NCI-H82 (cell line): ENCODE measurements at regions not wholly inside any gene's neighbourhood (a gene's known extent, or its start where the extent isn't known, plus 50 kb on each side); places are given as distances from the start of the nearest gene placed in this dataset.
"Not testable (repeated sequence)": the region's sequence is repeated elsewhere in the genome, so short reads cannot be mapped to it uniquely, and the experiment has no call there.

Experiments
- DNase-seq: peaks from one replicate; lab custom pipeline; 2025; lab: John Stamatoyannopoulos, UW

- no peak for DNase-seq
Observed at GRCh38 chr5:121350181-121350930, 501.3 kb upstream of the FTMT start.

- no peak for DNase-seq
Observed at GRCh38 chr5:121366515-121366914, 485.2 kb upstream of the FTMT start.

- DNase-seq = no peak
Observed at GRCh38 chr5:121373371-121373770, 478.3 kb upstream of the FTMT start.

DNA sequence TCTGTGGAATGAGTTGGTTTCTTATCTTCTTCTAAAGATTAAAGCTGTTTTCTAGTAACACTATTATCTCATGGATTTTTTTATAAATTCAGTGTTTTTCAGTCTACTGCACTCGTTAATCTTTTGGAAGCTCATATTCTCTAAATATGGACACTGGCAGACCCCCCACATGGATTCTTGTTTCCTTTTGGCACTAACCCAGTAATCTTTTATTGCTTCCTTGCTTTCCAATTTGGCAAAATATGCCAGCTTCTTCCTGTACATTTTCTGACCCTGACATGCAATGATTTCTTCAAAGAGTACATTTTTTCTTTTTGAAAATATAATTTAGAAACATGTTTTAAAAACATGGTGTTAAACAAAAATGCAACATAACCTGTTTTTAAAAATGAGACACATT is 474.2 kb upstream of the FTMT start:
- no peak for DNase-seq

DNA sequence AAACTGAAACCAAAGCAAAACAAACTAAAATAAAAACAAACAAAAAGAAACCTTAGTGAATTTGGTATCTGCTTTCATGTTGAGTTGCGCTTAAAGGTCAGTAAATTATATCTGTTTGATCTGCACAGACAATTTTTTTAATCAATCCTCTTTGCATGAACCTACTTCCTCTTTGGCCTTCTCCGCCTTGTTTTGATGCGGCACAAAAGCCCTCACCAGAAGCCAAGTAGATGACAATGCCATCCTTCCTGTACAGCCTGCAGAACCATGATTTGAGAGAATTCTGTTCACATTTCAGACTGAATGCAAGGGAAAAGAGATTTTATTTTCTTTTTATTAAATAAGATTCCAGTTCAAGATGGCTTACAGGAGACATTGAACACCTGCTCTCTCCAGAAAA is 473.6 kb upstream of the FTMT start:
- DNase-seq = no peak

DNA sequence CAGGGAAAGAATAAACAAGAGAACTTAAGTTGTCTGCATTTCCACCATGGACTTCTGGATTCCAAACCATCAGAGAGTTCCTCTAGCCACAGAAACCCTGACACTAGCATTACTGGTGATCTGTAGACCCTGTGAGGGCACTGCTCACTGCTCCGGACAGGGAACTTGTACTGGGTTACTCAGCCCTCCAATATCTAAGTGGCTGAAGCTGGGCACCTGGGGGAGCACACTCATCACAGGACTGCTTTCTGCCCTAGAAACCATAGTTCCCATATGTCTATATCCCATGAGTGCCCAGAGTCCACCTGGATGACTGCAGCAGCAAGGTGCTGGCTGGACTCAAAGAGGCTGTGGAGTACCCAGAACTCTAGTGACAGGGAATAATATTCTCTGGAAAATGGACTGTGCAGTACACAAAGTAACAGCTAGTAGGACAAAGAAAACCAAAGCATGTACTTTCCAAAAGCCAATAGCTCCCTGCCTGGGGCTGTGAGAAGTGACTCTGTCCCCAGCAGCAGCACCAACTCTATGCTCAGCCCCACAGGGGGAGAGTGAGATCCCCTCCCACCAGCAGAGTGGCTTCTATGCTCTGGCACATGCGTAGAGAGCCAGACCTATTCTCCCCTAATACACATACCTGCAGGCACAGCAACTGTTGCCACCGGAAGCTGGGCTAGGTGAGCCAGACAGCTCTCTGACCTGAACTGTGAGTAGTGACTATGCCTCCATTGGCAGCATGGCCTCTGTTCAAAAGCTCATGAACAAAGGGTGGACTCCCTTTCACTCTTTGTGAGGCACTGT is 472.9 kb upstream of the FTMT start:
- no peak for DNase-seq

DNA sequence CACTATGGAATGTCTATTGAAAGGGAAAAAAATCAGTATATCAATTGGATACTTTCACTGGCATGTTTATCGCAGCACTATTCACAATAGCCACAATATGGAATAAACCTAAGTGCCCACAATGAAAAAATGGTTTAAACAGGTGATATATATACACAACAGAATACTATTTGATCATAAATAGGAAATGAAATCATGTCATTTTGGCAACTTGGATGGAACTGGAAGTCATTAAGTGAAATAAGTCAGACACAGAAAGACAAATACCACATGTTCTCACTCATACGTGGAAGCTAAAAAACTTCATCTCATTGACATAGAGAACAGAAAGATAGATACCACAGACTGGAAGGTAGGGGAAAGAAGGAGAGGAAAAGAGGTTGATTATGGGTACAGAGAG is 471.6 kb upstream of the FTMT start:
- DNase-seq = no peak

DNA sequence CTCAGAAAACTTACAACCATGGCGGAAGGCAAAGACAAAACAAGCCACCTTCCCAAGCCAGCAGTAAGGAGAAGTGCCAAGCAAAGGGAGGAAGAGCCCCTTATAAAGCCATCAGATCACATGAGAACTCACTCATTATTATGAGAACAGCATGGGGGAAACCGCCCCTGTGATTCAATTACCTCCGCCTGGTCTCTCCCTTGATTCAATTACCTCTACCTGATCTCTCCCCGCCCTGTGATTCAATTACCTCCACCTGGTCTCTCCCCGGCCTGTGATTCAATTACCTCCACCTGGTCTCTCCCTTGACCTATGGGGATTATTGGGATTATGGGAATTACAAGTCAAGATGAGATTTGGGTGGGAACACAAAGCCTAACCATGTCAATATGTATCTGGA is 467.3 kb upstream of the FTMT start:
- DNase-seq = peak; percentile 85

DNA sequence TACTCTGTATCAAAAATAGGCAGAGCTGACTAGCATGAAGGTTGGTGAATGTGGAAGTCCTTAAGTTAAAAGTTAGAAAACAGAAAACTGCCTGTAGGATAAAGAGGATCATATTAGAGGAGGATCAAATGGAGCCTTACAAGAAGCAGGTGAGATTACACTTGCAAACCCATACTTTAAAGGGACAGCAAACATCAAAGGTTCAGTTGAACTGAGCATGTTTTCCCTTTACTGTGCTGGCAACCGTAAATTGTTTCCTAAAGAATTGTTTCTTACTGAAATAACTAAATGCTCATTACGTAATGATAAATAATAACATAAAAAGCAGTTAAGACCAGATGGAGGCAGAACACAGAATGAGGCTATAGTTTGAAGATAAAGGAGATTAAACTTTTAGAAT is 465.3 kb upstream of the FTMT start:
- DNase-seq = no peak

GRCh38 chr5:121396716-121397115 is 455.0 kb upstream of the FTMT start:
- DNase-seq = no peak

DNA sequence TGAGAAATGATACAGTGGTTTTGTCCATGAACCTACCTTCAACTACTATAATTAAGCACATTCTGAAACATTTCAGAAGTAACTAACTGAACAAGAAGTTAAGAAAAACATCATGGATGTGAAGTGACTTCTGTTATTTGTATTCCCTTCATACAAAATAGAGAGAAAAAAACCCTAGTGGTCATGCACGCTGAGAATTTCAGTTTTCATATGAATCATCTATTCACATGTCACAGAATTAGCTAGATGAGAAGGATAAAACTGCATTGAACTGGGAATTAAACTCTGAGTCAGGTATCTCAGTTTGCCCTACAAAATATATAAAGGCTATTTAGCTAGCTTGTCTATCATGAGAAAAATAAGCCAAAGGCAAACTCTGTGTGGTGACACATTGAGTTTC is 451.8 kb upstream of the FTMT start:
- no peak for DNase-seq

DNA sequence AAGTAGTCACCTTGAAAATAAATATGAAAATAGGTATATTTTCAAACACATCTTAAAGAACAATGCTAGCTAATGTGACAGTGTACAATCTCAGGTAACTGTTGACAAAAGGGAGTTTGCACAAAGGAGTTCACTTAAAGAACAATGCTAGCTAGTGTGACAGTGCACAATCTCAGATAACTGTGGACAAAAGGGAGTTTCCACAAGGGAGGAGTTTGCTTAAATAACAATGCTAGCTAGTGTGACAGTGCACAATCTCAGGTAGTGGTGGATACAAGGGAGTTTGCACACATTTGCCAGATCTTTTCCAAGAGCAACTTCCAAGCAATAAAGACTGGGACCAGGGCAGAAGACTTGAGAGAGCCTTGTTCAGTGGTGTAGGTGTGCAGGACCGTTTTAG is 442.9 kb upstream of the FTMT start:
- no peak for DNase-seq

- no peak for DNase-seq
Observed at GRCh38 chr5:121415270-121415669, 436.4 kb upstream of the FTMT start.

- DNase-seq = no peak
Observed at GRCh38 chr5:121421646-121422045, 430.0 kb upstream of the FTMT start.

GRCh38 chr5:121424976-121425375 is 426.7 kb upstream of the FTMT start:
- no peak for DNase-seq

DNA sequence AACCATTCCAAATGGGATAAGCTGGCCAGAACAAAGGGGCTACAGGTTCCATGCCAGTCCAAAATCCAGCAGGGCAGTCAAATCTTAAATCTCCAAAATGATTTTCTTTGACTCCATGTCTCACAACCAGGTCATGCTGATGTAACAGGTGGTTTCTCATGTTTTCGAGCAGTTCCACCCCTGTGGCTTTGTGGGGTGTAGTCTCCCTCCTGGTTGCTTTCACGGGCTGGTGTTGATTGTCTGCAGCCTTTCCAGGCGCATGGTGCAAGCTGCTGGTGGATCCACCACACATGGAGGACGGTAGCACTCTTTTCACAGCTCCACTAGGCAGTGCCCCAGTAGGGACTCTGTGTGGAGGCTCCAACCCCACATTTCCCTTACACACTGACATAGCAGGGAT is 425.5 kb upstream of the FTMT start:
- DNase-seq = no peak

DNA sequence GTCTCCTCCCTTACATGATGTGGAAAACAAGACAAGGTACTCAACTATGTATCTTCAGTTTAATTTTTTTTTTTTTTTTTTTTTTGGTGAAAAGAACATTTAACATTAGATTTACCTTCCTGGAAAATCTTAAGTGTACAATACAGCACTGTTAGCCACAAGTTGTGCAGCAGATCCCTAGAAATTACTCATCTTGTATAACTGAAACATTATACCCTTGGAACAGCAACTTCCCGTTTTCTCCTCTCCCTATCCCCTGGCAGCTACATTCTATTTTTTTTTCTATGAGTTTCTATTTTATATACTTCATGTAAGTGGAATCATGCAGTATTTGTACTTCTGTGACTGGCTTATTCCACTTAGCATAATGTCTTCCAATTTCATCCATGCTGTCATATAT is 421.9 kb upstream of the FTMT start:
- no peak for DNase-seq

GRCh38 chr5:121430538-121430937 is 421.1 kb upstream of the FTMT start:
- DNase-seq = no peak

DNA sequence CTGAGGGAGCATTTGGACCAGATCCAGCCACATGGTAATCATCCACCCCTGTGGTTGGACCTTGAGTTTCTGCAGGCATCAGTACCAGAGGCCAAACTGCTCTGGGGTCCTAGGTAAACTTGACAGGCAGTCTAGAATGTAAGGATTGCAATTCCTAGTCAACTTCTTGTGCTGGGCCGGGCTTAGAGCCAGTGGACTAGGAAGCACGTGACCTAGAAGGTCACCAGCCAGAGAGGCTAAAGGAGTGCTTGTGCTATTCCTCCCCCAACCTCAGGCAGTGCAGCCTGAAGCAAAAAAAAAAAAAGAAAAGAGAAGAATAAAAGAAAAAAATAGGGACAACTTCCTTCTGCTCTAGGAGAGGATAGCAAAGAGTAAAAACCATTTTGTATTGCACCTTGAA is 406.2 kb upstream of the FTMT start:
- DNase-seq = no peak

- no peak for DNase-seq
Observed at GRCh38 chr5:121462441-121462840, 389.2 kb upstream of the FTMT start.

DNA sequence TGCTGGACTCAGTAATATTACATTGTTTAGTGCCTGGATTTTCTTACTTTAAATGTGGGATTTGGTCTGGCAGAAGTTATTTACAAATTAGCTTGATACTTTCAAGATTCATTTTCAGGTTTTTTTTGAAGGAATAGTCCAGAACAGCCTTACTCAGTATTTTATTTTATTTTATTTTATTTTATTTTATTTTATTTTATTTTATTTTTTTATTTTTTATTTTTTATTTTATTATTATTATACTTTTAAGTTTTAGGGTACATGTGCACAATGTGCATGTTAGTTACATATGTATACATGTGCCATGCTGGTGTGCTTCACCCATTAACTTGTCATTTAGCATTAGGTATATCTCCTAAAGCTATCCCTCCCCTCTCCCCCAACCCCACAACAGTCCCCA is 380.5 kb upstream of the FTMT start:
- not testable (repeated sequence) for DNase-seq

DNA sequence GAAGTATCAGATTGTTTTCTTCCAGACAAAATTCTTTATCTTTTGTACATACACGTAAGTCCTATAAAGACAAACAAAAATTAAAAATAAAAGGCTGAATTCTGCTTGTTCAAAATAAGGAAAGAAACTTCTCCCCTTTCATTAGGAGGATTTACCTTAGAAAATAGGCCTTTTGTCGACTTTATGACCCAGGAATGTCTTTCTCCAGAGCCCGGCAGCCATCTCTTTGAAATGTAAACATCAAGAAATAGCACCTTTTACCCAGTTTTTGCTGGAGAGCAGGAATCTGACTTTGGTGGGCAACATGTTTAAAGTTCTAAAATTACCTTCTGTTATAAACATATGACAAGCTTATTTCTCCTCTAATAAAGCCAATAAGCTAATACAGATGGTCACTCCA is 373.0 kb upstream of the FTMT start:
- DNase-seq = no peak

DNA sequence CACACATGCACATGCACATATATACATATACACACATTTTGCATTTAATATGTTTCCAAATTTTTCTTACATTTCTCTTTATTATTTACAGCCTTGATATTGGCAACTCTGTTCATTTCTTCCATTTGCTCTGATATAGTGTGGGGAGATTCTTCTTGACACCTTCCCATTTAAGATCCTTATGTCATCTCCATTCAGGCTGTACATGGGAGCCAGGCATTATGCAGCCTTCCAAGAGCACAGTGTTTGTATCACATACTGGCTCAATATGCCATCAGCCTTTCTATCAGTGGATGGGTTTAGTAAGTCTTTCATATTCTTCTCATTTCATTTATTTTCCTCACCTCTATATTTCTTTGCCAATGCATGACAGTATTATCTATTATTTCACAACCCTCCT is 372.3 kb upstream of the FTMT start:
- peak; percentile 4 for DNase-seq

DNA sequence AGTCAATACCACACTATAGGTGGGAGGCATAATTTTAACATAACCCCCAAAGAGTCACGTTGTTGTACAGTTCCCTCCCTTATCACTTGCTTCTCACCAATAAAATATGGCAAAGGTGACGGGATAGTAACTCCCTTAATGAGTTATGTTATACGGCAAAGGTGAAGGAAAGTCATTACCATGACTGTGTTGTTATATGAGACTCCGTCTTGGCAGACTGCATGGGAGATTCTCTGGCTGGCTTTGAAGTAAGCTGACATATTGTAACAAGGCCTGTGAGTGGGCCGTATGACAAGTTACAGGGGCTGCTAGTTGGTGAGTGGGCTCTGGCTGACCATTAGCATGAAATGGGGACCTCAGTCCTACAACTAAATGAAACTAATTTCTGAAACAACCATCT is 366.4 kb upstream of the FTMT start:
- no peak for DNase-seq
